Osteoblast (primary cell): ENCODE measurements at regions not wholly inside any gene's neighbourhood (a gene's known extent, or its start where the extent isn't known, plus 50 kb on each side); places are given as distances from the start of the nearest gene placed in this dataset.
A peak's percentile ranks its signal among the peaks of the same experiment; 100 is the strongest.

ENCODE experiments used
- DNase-seq: peaks from one replicate; pipeline ENCODE4 v3.0.0; 2011; ENCODE audit warnings: low spot score, mixed read lengths; ENCODE audit not compliant: insufficient read length; ENCODE audit errors: missing footprints
- H2AFZ ChIP-seq: 2 replicates; pipeline ENCODE4 v1.6.0; 2011; ENCODE audit warnings: mild to moderate bottlenecking, low read length
- H3K27ac ChIP-seq: 2 replicates; pipeline ENCODE4 v1.5.1; 2011; ENCODE audit warnings: mild to moderate bottlenecking, low read depth, low read length, moderate library complexity
- H3K27me3 ChIP-seq: 2 replicates; pipeline ENCODE4 v1.6.0; 2012; ENCODE audit warnings: mild to moderate bottlenecking, control low read depth, inconsistent platforms, low read length, moderate library complexity; ENCODE audit not compliant: insufficient read depth
- H3K36me3 ChIP-seq: 2 replicates; pipeline ENCODE4 v1.5.1; 2011; ENCODE audit warnings: mild to moderate bottlenecking, low read length, control low read depth, moderate library complexity; ENCODE audit not compliant: insufficient read depth
- H3K4me1 ChIP-seq: 2 replicates; pipeline ENCODE4 v1.5.1; 2011; ENCODE audit warnings: mild to moderate bottlenecking, low read length, control low read depth, moderate library complexity; ENCODE audit not compliant: insufficient read depth
- H3K4me2 ChIP-seq: 2 replicates; pipeline ENCODE4 v1.6.0; 2011; ENCODE audit warnings: mild to moderate bottlenecking, low read length; ENCODE audit not compliant: insufficient read depth
- H3K4me3 ChIP-seq: fragments of 200-600 bp; sonication (generic); 3 replicates; pipeline ENCODE4 v1.5.1; 2012; ENCODE audit warnings: mild to moderate bottlenecking, low read length, inconsistent platforms; ENCODE audit not compliant: insufficient read depth
- H3K79me2 ChIP-seq: 2 replicates; pipeline ENCODE4 v1.6.0; 2012; ENCODE audit warnings: mild to moderate bottlenecking, low read length, control low read depth, inconsistent platforms; ENCODE audit not compliant: insufficient read depth
- H3K9me3 ChIP-seq: 2 replicates; pipeline ENCODE4 v1.5.1; 2011; ENCODE audit warnings: low read depth, low read length, control low read depth
- H4K20me1 ChIP-seq: 2 replicates; pipeline ENCODE4 v1.6.0; 2012; ENCODE audit warnings: mild to moderate bottlenecking, low read length, control low read depth; ENCODE audit not compliant: insufficient read depth
- TF ChIP-seq, protein P1 (sequence below): IDR thresholded peaks from 2 replicates; pipeline ENCODE4 v1.5.1; 2011; ENCODE audit warnings: mild to moderate bottlenecking, low read depth, low read length, moderate library complexity; ENCODE audit errors: extremely low read depth

GRCh38 chr20:55360895-55361294 is 644.4 kb downstream of the CBLN4 start:
- Histone ChIP-seq H3K27ac (no peak overlapping the region), H4K20me1 (no peaks in the 10 kb centered on the region), H2AFZ (no peak overlapping the region), H3K27me3 (no peaks in the 10 kb centered on the region), H3K4me1 (no peaks in the 10 kb centered on the region), H3K4me3 (no peak overlapping the region), H3K79me2 (no peaks in the 10 kb centered on the region), H3K36me3 (no peaks in the 10 kb centered on the region), H3K9me3 (no peaks in the 10 kb centered on the region), H3K4me2 (no peak overlapping the region)
- no peak for DNase-seq
- TF ChIP-seq, protein P1, sequence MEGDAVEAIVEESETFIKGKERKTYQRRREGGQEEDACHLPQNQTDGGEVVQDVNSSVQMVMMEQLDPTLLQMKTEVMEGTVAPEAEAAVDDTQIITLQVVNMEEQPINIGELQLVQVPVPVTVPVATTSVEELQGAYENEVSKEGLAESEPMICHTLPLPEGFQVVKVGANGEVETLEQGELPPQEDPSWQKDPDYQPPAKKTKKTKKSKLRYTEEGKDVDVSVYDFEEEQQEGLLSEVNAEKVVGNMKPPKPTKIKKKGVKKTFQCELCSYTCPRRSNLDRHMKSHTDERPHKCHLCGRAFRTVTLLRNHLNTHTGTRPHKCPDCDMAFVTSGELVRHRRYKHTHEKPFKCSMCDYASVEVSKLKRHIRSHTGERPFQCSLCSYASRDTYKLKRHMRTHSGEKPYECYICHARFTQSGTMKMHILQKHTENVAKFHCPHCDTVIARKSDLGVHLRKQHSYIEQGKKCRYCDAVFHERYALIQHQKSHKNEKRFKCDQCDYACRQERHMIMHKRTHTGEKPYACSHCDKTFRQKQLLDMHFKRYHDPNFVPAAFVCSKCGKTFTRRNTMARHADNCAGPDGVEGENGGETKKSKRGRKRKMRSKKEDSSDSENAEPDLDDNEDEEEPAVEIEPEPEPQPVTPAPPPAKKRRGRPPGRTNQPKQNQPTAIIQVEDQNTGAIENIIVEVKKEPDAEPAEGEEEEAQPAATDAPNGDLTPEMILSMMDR: no peak

DNA sequence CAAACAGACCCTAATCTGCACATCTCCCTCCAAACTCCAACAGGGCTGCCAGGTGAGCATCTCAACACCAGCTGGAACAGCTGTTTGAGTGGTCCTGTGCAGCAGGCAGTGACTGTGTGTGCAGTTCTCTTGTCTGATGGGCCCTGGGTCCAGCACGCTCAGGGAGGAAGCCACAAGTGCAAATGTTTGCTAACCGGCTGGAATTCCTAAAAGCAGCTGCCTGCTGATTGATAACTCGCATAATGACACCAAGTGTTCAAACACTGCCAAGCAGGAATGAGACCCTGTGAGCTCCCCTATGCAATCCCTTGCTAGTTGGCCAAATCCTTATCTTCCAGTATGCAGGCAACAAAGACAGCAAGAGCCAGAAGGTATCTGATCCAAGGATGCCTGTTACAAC is 650.6 kb downstream of the CBLN4 start:
- Histone ChIP-seq H3K27ac (no peak overlapping the region), H3K36me3 (no peaks in the 10 kb centered on the region), H3K4me1 (no peaks in the 10 kb centered on the region), H3K27me3 (no peaks in the 10 kb centered on the region), H2AFZ (no peak overlapping the region), H3K4me3 (no peak overlapping the region), H3K9me3 (no peaks in the 10 kb centered on the region), H4K20me1 (no peaks in the 10 kb centered on the region), H3K4me2 (no peak overlapping the region), H3K79me2 (no peaks in the 10 kb centered on the region)
- no peak for DNase-seq
- TF ChIP-seq, protein P1: no peak

- DNase-seq: peak; percentile 8
- H3K4me3 ChIP-seq: no peak overlapping the region
- no peaks in the 10 kb centered on the region for H3K4me1 ChIP-seq
- no peaks in the 10 kb centered on the region for H3K27me3 ChIP-seq
- H2AFZ ChIP-seq: no peak overlapping the region
- no peaks in the 10 kb centered on the region for H3K9me3 ChIP-seq
- no peak overlapping the region for H3K27ac ChIP-seq
- H3K36me3 ChIP-seq: no peaks in the 10 kb centered on the region
- TF ChIP-seq, protein P1: no peak
- H4K20me1 ChIP-seq: no peaks in the 10 kb centered on the region
- H3K79me2 ChIP-seq: no peaks in the 10 kb centered on the region
- no peak overlapping the region for H3K4me2 ChIP-seq
These were observed 652.1 kb downstream of the CBLN4 start for GRCh38 chr20:55353206-55353605.

- DNase-seq: no peak
- Histone ChIP-seq H3K79me2 (no peaks in the 10 kb centered on the region), H2AFZ (no peak overlapping the region), H3K27ac (no peak overlapping the region), H3K27me3 (no peaks in the 10 kb centered on the region), H3K4me2 (no peak overlapping the region), H3K36me3 (no peaks in the 10 kb centered on the region), H3K4me1 (no peaks in the 10 kb centered on the region), H4K20me1 (no peaks in the 10 kb centered on the region), H3K4me3 (no peak overlapping the region), H3K9me3 (no peaks in the 10 kb centered on the region)
- TF ChIP-seq, protein P1: no peak
These were observed 657.1 kb downstream of the CBLN4 start for GRCh38 chr20:55348223-55348622.
